GM10266 (cell line): ENCODE measurements at regions not wholly inside any gene's neighbourhood (a gene's known extent, or its start where the extent isn't known, plus 50 kb on each side); places are given as distances from the start of the nearest gene placed in this dataset.
"Not testable (repeated sequence)": the region's sequence is repeated elsewhere in the genome, so short reads cannot be mapped to it uniquely, and the experiment has no call there.

Experiments used
- DNase-seq: peaks from one replicate; pipeline ENCODE4 v3.0.0; 2012; ENCODE audit errors: extremely low spot score
- CTCF ChIP-seq: IDR thresholded peaks from 2 replicates; pipeline ENCODE4 v1.5.1; 2012; ENCODE audit warnings: mild to moderate bottlenecking, low read depth; ENCODE audit not compliant: control insufficient read depth, insufficient read depth; ENCODE audit errors: missing control alignments

- no peak for DNase-seq
- TF ChIP-seq CTCF: no peak
These were observed 61.2 kb upstream of the AGR3 start for GRCh38 chr7:16942929-16943509.

GRCh38 chr7:16944936-16945335 is 63.2 kb upstream of the AGR3 start:
- TF ChIP-seq CTCF: no peak
- DNase-seq: no peak

- no peak for TF ChIP-seq CTCF
- DNase-seq: no peak
These were observed 63.6 kb upstream of the AGR3 start for GRCh38 chr7:16945372-16945771.

- not testable (repeated sequence) for DNase-seq
These were observed 66.3 kb upstream of the AGR3 start for GRCh38 chr7:16948110-16948509.

- no peak for TF ChIP-seq CTCF
- DNase-seq: no peak
These were observed 69.8 kb upstream of the AGR3 start for GRCh38 chr7:16951483-16952080.

GRCh38 chr7:16954321-16954720 is 72.5 kb upstream of the AGR3 start:
- TF ChIP-seq CTCF: no peak
- no peak for DNase-seq

- no peak for DNase-seq
- no peak for TF ChIP-seq CTCF
These were observed 76.9 kb upstream of the AGR3 start for GRCh38 chr7:16958724-16959123.
